Fibroblast of lung (primary cell): ENCODE measurements at regions not wholly inside any gene's neighbourhood (a gene's known extent, or its start where the extent isn't known, plus 50 kb on each side); places are given as distances from the start of the nearest gene placed in this dataset.

ENCODE experiments used
- DNase-seq, 2 donors: peaks; one replicate each; pipeline versions ENCODE4 v3.0.0 to v3.0.0-alpha.2; 2010; ENCODE audit warnings: low read depth in 2 of 2
- H2AFZ ChIP-seq: 2 replicates; pipeline ENCODE4 v1.5.1; 2012; ENCODE audit warnings: low read length, control low read depth, inconsistent platforms
- H3K27ac ChIP-seq: 2 replicates; pipeline ENCODE4 v1.5.1; 2011; ENCODE audit warnings: low read length, control low read depth; ENCODE audit not compliant: insufficient read depth
- H3K27me3 ChIP-seq: 2 replicates; pipeline ENCODE4 v1.5.1; 2011; ENCODE audit warnings: mild to moderate bottlenecking, low read length; ENCODE audit not compliant: control insufficient read depth, insufficient read depth
- H3K36me3 ChIP-seq: 2 replicates; pipeline ENCODE4 v1.5.1; 2011; ENCODE audit warnings: low read length; ENCODE audit not compliant: control insufficient read depth, insufficient read depth
- H3K4me1 ChIP-seq: 2 replicates; pipeline ENCODE4 v1.5.1; 2011; ENCODE audit warnings: low read length; ENCODE audit not compliant: control insufficient read depth, insufficient read depth; ENCODE audit errors: extremely low read depth
- H3K4me2 ChIP-seq: 2 replicates; pipeline ENCODE4 v1.5.1; 2011; ENCODE audit warnings: low read length, control low read depth; ENCODE audit not compliant: insufficient read depth; ENCODE audit errors: extremely low read depth
- H3K4me3 ChIP-seq, 4 experiments: fragments of 200-600 bp in 1 of 4; sonication (generic) in 1 of 4; replicated peaks in 1 of 4; 2 replicates each; pipeline ENCODE4 v1.5.1; 2011 to 2016; ENCODE audit warnings: low read length in 4 of 4, low read depth in 3 of 4, mild to moderate bottlenecking in 3 of 4, control low read depth in 2 of 4, inconsistent platforms in 1 of 4, mixed read lengths in 1 of 4; ENCODE audit not compliant: insufficient read depth in 1 of 4; ENCODE audit errors: control extremely low read depth in 1 of 4
- H3K79me2 ChIP-seq: 2 replicates; pipeline ENCODE4 v1.5.1; 2012; ENCODE audit warnings: mild to moderate bottlenecking, low read length, inconsistent platforms; ENCODE audit not compliant: control insufficient read depth, insufficient read depth
- H3K9ac ChIP-seq: 2 replicates; pipeline ENCODE4 v1.5.1; 2011; ENCODE audit warnings: mild to moderate bottlenecking, low read length, control low read depth; ENCODE audit not compliant: insufficient read depth
- H3K9me3 ChIP-seq: 2 replicates; pipeline ENCODE4 v1.5.1; 2012; ENCODE audit warnings: low read depth, low read length; ENCODE audit not compliant: control insufficient read depth, insufficient read depth
- H4K20me1 ChIP-seq: 2 replicates; pipeline ENCODE4 v1.5.1; 2011; ENCODE audit warnings: low read length; ENCODE audit not compliant: control insufficient read depth, insufficient read depth; ENCODE audit errors: extremely low read depth
- CTCF ChIP-seq, 2 donors: IDR thresholded peaks in 1 of 2; conservative IDR thresholded peaks in 1 of 2; 1 replicate in 1 of 2; 2 replicates in 1 of 2; pipeline ENCODE4 v1.5.1; 2011 to 2012; ENCODE audit warnings: low read length in 2 of 2, control low read depth in 1 of 2, inconsistent platforms in 1 of 2, low read depth in 1 of 2, mild to moderate bottlenecking in 1 of 2
- EZH2 ChIP-seq: IDR thresholded peaks from 2 replicates; pipeline ENCODE4 v1.5.1; 2012; ENCODE audit warnings: low read length, control low read depth, mild to moderate bottlenecking; ENCODE audit errors: missing control alignments

- Histone ChIP-seq H2AFZ (no peak overlapping the region), H3K27ac (no peak overlapping the region), H3K36me3 (no peaks in the 10 kb centered on the region), H3K4me3 (no peak overlapping the region), H3K4me1 (no peaks in the 10 kb centered on the region), H3K9ac (no peak overlapping the region), H3K79me2 (no peaks in the 10 kb centered on the region), H3K9me3 (no peaks in the 10 kb centered on the region), H3K27me3 (no peaks in the 10 kb centered on the region), H3K4me2 (no peak overlapping the region), H4K20me1 (no peaks in the 10 kb centered on the region)
- TF ChIP-seq CTCF (conservative IDR thresholded peaks at IDR 0.05 in 1 of 2, IDR thresholded peaks at IDR 0.05 in 1 of 2; ENCODE audit: low read depth in 1 of 2, low read length in 2 of 2): no peak
- TF ChIP-seq EZH2: no peak
- no peak for DNase-seq
Observed at GRCh38 chr6:103344554-103345163, 1515.1 kb downstream of the HACE1 start.

GRCh38 chr6:103335412-103335811 is 1524.3 kb downstream of the HACE1 start:
- no peaks in the 10 kb centered on the region for H3K4me1 ChIP-seq
- H4K20me1 ChIP-seq: no peaks in the 10 kb centered on the region
- no peak for DNase-seq
- H3K4me2 ChIP-seq: no peak overlapping the region
- TF ChIP-seq CTCF (conservative IDR thresholded peaks at IDR 0.05 in 1 of 2, IDR thresholded peaks at IDR 0.05 in 1 of 2; ENCODE audit: low read depth in 1 of 2, low read length in 2 of 2) (no peak), EZH2 (no peak)
- no peak overlapping the region for H2AFZ ChIP-seq
- no peak overlapping the region for H3K4me3 ChIP-seq
- no peaks in the 10 kb centered on the region for H3K79me2 ChIP-seq
- H3K27me3 ChIP-seq: no peaks in the 10 kb centered on the region
- H3K9me3 ChIP-seq: no peaks in the 10 kb centered on the region
- H3K27ac ChIP-seq: no peak overlapping the region
- no peak overlapping the region for H3K9ac ChIP-seq
- no peaks in the 10 kb centered on the region for H3K36me3 ChIP-seq

GRCh38 chr6:103326760-103327757 is 1532.7 kb downstream of the HACE1 start:
- Histone ChIP-seq H3K79me2 (no peaks in the 10 kb centered on the region), H3K27ac (no peak overlapping the region), H3K4me2 (no peak overlapping the region), H3K4me1 (no peaks in the 10 kb centered on the region), H3K9me3 (no peaks in the 10 kb centered on the region), H4K20me1 (no peaks in the 10 kb centered on the region), H2AFZ (no peak overlapping the region), H3K27me3 (no peaks in the 10 kb centered on the region), H3K36me3 (no peaks in the 10 kb centered on the region), H3K9ac (no peak overlapping the region), H3K4me3 (no peak overlapping the region)
- TF ChIP-seq CTCF (conservative IDR thresholded peaks at IDR 0.05 in 1 of 2, IDR thresholded peaks at IDR 0.05 in 1 of 2; ENCODE audit: low read depth in 1 of 2, low read length in 2 of 2): no peak
- TF ChIP-seq EZH2: no peak
- no peak for DNase-seq
